Lower lobe of right lung (tissue), 2 donors: ENCODE measurements at regions not wholly inside any gene's neighbourhood (a gene's known extent, or its start where the extent isn't known, plus 50 kb on each side); places are given as distances from the start of the nearest gene placed in this dataset.

Experiments used
- ATAC-seq, 2 donors: fragments of 200-7000 bp; cut with Tn5 transposase; one replicate each; pipeline ENCODE4 v1.9.1; 2020 to 2022; ENCODE audit warnings: mild to moderate bottlenecking in 2 of 2, moderate library complexity in 2 of 2
- DNase-seq: peaks from one replicate; pipeline ENCODE4 v3.0.0-alpha.2; 2020
- H3K27ac ChIP-seq: fragments of 200-600 bp; one replicate; pipeline ENCODE4 v1.8.0; 2022
- H3K27me3 ChIP-seq: fragments of 200-600 bp; one replicate; pipeline ENCODE4 v1.8.0; 2022; ENCODE audit warnings: low read depth
- H3K36me3 ChIP-seq: fragments of 200-600 bp; one replicate; pipeline ENCODE4 v1.8.0; 2022; ENCODE audit warnings: mild to moderate bottlenecking
- H3K4me1 ChIP-seq: fragments of 200-600 bp; one replicate; pipeline ENCODE4 v1.8.0; 2022
- H3K4me3 ChIP-seq: fragments of 200-600 bp; one replicate; pipeline ENCODE4 v1.8.0; 2022; ENCODE audit warnings: mild to moderate bottlenecking
- H3K9me3 ChIP-seq: fragments of 200-600 bp; one replicate; pipeline ENCODE4 v1.8.0; 2022
- intact Hi-C: fragments of 100-400 bp; cut with DNase I; formaldehyde crosslinking; loops from one replicate; pipeline ENCODE4 v1.11.0; 2022
- TF ChIP-seq, protein P1 (sequence below): fragments of 200-600 bp; IDR thresholded peaks from one replicate; pipeline ENCODE4 v1.8.0; 2022; ENCODE audit warnings: antibody characterized with exemption, mild to moderate bottlenecking
- donor health status: DM: no; HTN: yes; CAD: no; lungs with severe emphysema.

DNA sequence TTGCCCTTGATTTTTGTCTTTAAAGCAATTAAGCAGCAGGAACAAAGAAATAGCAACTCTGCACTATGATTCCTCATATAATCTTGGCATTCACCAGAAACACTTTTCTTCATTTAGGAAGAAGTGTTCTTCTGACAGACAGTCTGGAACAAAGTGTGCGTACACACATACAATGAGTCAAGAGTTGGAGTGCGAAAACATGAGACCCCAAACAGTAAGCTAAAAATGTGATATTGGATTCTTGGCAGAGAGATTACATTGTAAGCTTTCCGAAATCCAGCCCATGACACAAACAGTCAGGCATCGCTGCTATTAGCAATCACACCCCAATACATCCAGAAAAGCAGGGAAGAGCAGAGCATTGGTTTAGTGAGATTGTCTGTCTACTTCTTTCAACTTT, 306.7 kb upstream of the TBC1D5 start:
- DNase-seq (no peak), ATAC-seq (no peak)
- TF ChIP-seq, protein P1, sequence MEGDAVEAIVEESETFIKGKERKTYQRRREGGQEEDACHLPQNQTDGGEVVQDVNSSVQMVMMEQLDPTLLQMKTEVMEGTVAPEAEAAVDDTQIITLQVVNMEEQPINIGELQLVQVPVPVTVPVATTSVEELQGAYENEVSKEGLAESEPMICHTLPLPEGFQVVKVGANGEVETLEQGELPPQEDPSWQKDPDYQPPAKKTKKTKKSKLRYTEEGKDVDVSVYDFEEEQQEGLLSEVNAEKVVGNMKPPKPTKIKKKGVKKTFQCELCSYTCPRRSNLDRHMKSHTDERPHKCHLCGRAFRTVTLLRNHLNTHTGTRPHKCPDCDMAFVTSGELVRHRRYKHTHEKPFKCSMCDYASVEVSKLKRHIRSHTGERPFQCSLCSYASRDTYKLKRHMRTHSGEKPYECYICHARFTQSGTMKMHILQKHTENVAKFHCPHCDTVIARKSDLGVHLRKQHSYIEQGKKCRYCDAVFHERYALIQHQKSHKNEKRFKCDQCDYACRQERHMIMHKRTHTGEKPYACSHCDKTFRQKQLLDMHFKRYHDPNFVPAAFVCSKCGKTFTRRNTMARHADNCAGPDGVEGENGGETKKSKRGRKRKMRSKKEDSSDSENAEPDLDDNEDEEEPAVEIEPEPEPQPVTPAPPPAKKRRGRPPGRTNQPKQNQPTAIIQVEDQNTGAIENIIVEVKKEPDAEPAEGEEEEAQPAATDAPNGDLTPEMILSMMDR = no peak

DNA sequence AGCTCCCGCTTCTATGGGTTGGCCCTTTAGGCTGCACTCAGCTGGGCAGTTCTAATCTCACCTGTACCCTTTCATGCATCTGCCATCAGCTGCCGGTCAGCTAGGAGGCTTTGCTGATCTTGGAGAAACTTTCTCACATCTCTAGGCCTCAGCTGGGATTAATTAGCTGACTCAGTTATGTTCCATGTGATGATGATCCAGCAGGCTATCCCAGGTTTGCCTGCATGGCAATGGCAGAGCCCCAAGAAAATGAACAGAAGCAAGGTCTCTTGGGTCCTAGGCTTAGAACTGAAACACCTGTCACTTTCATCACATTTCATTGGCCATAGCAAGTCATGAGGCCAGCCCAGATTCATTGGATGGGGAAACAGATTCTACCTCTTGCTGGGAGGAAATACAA, 304.6 kb upstream of the TBC1D5 start:
- intact Hi-C loops = no loop called here
- no peak overlapping the region for H3K4me3 ChIP-seq
- DNase-seq (no peak), ATAC-seq (no peak)
- no peaks in the 10 kb centered on the region for H3K36me3 ChIP-seq
- TF ChIP-seq, protein P1 = no peak
- no peak overlapping the region for H3K27ac ChIP-seq
- no peaks in the 10 kb centered on the region for H3K4me1 ChIP-seq
- H3K27me3 ChIP-seq = no peaks in the 10 kb centered on the region
- H3K9me3 ChIP-seq = no peaks in the 10 kb centered on the region

More for the DNA sequence above, 306.7 kb upstream of the TBC1D5 start:
- Histone ChIP-seq H3K9me3 (no peaks in the 10 kb centered on the region), H3K4me1 (no peaks in the 10 kb centered on the region), H3K36me3 (no peaks in the 10 kb centered on the region), H3K27me3 (no peaks in the 10 kb centered on the region), H3K4me3 (no peak overlapping the region), H3K27ac (no peak overlapping the region)
- intact Hi-C loops = no loop called here

DNA sequence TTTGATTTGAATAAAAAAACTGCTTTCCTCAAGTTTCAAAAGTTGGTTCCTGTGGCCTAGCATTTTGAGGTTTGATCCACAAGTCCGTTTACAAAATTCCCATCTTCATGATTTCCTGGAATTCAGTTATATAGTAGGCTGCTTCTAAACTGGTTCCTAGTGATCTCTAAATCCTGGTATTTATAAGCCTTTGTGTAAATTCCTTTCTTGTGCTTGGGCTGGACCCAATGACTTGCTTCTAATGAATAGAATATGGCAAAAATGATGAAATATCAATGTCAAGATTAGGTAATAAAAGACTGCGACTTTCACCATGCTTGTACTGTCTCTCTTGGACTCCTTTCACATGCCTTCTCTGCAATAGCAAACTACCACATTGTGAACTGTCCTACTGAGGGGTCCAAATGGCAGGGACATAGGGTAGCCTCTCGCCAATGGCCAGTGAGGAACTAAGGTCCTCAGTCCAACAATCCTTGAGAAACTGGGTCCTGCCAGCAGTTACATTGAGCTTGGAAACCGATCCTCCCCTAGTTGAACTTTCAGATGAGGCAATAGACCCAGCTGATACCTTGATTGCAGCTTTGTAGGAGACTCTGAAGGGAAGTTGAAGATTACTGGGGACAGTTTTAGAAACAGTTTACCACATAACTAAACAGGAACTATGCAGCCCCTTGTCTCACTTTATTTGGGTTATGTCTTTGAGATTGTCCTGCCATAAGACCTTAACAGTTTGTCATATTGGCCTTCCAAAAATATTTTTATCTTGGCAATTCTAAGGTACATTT, 303.9 kb upstream of the TBC1D5 start:
- Histone ChIP-seq H3K36me3 (no peaks in the 10 kb centered on the region), H3K27ac (no peak overlapping the region), H3K27me3 (no peaks in the 10 kb centered on the region), H3K4me3 (no peak overlapping the region), H3K9me3 (no peaks in the 10 kb centered on the region), H3K4me1 (no peaks in the 10 kb centered on the region)
- TF ChIP-seq, protein P1 = no peak
- DNase-seq (no peak), ATAC-seq (no peak)
- intact Hi-C loops = no loop called here

DNA sequence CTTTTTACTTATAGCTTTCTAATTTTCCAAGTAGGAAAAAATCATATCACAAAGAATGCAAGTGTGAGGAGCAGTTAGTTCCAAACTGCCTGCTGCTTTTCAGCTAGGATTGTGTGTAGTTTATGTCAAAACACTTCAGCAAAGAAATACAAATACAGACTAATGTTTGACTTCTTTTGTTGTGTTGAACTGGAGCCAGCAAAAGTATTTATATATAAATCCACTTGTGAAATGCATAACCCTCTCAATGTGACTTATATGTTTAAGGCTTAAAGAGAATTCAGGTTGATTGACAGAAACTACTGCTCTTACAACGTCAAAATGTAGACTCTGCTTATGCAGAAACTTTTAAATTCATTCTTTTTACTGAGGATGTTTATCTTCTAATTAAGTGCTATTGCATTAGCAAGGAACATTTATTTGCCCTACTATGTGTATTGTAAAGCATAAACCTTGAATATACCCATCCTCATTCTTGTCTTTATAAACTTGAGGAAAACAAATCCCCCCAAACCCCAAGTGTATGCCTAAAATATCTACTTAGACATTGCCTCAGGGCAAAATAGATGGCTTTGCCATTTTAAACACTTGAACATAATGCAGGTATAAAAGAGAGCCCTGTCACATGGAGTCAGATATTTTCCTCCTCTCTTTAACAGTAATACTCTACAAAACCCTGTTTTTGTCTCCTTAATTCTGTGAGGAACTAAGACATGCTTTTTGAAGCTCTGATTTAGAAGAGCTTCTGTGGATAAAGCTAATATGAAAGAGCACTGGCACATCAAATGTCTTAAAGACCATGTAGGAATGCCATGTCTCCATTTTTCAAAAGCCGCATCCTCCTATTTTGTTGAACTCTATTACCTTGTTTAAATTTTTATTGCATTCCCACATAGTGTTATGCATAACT, 302.8 kb upstream of the TBC1D5 start:
- no peak for ATAC-seq
- H3K36me3 ChIP-seq = no peaks in the 10 kb centered on the region
- TF ChIP-seq, protein P1 = no peak
- no peak overlapping the region for H3K4me3 ChIP-seq
- H3K4me1 ChIP-seq = no peaks in the 10 kb centered on the region
- intact Hi-C loops = no loop called here
- no peaks in the 10 kb centered on the region for H3K27me3 ChIP-seq
- H3K9me3 ChIP-seq = no peaks in the 10 kb centered on the region
- no peak for DNase-seq
- H3K27ac ChIP-seq = no peak overlapping the region

DNA sequence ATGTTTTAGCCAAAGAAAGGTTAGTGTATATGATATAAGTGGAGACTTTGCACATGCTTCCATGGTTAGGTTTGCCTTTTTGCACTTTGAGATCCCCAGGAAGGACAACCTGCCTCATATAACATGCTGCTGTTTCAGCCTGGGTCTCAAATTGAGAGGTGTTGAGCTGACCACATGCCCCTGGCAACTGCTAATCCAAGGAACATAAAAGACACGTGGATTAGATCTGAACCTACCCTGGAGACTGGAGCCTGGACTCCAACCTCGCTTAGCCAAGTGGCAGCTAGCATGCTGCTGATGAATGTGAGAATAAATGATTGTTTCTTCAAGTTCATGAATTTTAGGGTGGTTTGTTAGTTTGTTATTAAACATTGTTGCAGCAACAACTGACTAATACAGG, 301.8 kb upstream of the TBC1D5 start:
- DNase-seq = no peak
- H3K36me3 ChIP-seq = no peaks in the 10 kb centered on the region
- no peaks in the 10 kb centered on the region for H3K9me3 ChIP-seq
- no peak overlapping the region for H3K4me3 ChIP-seq
- ATAC-seq = no peak
- intact Hi-C loops = no loop called here
- TF ChIP-seq, protein P1 = no peak
- H3K27ac ChIP-seq = no peak overlapping the region
- no peaks in the 10 kb centered on the region for H3K27me3 ChIP-seq
- H3K4me1 ChIP-seq = no peaks in the 10 kb centered on the region
